ENCODE measurements at regions not wholly inside any gene's neighbourhood (a gene's known extent, or its start where the extent isn't known, plus 50 kb on each side); places are given as distances from the start of the nearest gene placed in this dataset.
"Not testable (repeated sequence)": the region's sequence is repeated elsewhere in the genome, so short reads cannot be mapped to it uniquely, and the experiment has no call there.

DNA sequence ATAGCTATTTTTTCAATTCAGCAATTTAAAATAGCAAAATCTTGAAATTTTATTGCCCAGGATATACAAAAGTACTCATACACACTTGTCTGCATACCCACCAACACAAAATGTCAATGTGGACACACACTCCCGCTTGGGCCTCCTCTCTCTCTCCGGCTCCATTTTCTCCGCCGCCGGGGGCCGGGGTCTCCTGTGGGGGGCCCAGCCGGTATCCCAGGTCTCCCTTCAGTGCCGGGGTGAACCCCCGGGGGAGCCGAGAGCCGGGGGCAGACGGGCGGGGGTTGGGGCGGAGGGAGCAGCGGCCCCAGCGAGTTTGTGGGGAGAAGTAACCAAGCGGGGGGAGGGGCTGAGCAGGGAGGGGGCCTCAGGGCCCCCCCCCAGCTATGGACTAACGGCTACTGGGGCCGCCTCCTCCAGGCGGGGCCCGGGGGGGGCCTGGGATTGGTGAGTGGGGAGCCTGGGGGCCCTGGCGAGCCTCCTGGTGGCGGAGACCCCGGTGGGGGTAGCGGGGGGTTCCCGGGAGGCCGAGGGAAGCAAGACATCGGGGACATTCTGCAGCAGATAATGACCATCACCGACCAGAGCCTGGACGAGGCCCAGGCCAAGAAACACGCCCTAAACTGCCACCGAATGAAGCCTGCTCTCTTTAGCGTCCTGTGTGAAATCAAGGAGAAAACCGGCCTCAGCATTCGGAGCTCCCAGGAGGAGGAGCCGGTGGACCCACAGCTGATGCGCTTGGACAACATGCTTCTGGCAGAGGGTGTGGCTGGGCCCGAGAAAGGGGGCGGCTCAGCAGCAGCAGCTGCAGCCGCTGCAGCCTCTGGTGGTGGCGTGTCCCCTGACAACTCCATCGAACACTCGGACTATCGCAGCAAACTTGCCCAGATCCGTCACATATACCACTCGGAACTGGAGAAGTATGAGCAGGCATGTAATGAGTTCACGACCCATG, 56.6 kb downstream of the CHST2 start:
- WGBS (ENCODE audit: insufficient coverage), result 95% methylated on average over 24 of the region's 47 CpGs
- H3K36me3 ChIP-seq (replicated peaks in 1 of 2; ENCODE audit: control extremely low read depth in 1 of 2, control insufficient read depth in 1 of 2, extremely low read depth in 1 of 2, insufficient read depth in 2 of 2, low read length in 1 of 2); H3K27me3 Mint-ChIP-seq; ATAC-seq (ENCODE audit: low read depth); DNase-seq; H2AFZ ChIP-seq (ENCODE audit: insufficient read depth, low read depth, low read length, poor library complexity, severe bottlenecking); H3K79me2 ChIP-seq (ENCODE audit: control insufficient read depth, insufficient read depth, low read length); H3K4me3 Mint-ChIP-seq; H3K9ac ChIP-seq (ENCODE audit: low read length); H3K27me3 ChIP-seq (replicated peaks in 1 of 4; ENCODE audit: control extremely low read depth in 1 of 4, control insufficient read depth in 3 of 4, insufficient read depth in 4 of 4, low read length in 3 of 4); H3K27ac ChIP-seq (ENCODE audit: low read length in 2 of 2); H3K4me3 ChIP-seq (ENCODE audit: control extremely low read depth in 1 of 5, extremely low read depth in 1 of 5, insufficient read depth in 1 of 5, low read depth in 2 of 5, low read length in 4 of 5); intact Hi-C loops (cut with micrococcal nuclease); CTCF ChIA-PET; H3K27ac Mint-ChIP-seq; H3K9me3 Mint-ChIP-seq (ENCODE audit: insufficient read depth); H3K4me2 ChIP-seq (replicated peaks; ENCODE audit: low read depth, low read length, poor library complexity, severe bottlenecking); H4K20me1 ChIP-seq (ENCODE audit: control insufficient read depth, insufficient read depth, low read length, poor library complexity, severe bottlenecking); H3K9me3 ChIP-seq (ENCODE audit: control extremely low read depth in 1 of 3, control insufficient read depth in 2 of 3, insufficient read depth in 1 of 3, low read length in 2 of 3); POLR2A ChIA-PET: not testable (repeated sequence)
- H3K4me1 Mint-ChIP-seq, result peaks cover 41% of the 10 kb centered on the region
- peaks cover 16 to 25% of the 10 kb centered on the region in 2 donors for H3K4me1 ChIP-seq (ENCODE audit: control insufficient read depth in 2 of 2, insufficient read depth in 2 of 2, low read length in 2 of 2)

DNA sequence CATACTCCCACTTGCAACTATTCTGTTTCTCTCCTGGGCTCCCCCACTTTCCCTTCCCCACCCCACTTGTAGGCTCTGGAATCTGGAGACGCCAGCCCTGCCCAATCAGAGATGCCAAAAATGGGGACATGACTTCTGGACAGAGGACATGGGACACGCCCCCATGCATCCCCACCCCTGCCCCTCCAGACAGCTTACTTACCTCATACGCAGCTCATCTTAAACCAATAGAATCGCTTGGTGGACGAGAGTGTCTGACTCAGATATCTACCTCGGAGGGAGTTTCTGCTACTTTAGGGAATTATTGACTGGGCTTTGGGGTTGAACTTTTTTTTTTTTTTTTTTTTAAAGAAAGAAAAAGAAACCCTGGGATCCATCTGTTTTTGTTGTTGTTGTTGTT, 58.4 kb downstream of the CHST2 start:
- H3K27ac ChIP-seq (ENCODE audit: low read length in 2 of 2); intact Hi-C loops (cut with micrococcal nuclease); H3K36me3 ChIP-seq (replicated peaks in 1 of 2; ENCODE audit: control extremely low read depth in 1 of 2, control insufficient read depth in 1 of 2, extremely low read depth in 1 of 2, insufficient read depth in 2 of 2, low read length in 1 of 2); H3K9me3 Mint-ChIP-seq (ENCODE audit: insufficient read depth); H2AFZ ChIP-seq (ENCODE audit: insufficient read depth, low read depth, low read length, poor library complexity, severe bottlenecking); H3K27ac Mint-ChIP-seq; H3K27me3 ChIP-seq (replicated peaks in 1 of 4; ENCODE audit: control extremely low read depth in 1 of 4, control insufficient read depth in 3 of 4, insufficient read depth in 4 of 4, low read length in 3 of 4); H3K79me2 ChIP-seq (ENCODE audit: control insufficient read depth, insufficient read depth, low read length); POLR2A ChIA-PET; H3K9ac ChIP-seq (ENCODE audit: low read length); H3K4me3 ChIP-seq (ENCODE audit: control extremely low read depth in 1 of 5, extremely low read depth in 1 of 5, insufficient read depth in 1 of 5, low read depth in 2 of 5, low read length in 4 of 5); H4K20me1 ChIP-seq (ENCODE audit: control insufficient read depth, insufficient read depth, low read length, poor library complexity, severe bottlenecking); H3K27me3 Mint-ChIP-seq; H3K9me3 ChIP-seq (ENCODE audit: control extremely low read depth in 1 of 3, control insufficient read depth in 2 of 3, insufficient read depth in 1 of 3, low read length in 2 of 3); CTCF ChIA-PET; H3K4me3 Mint-ChIP-seq; DNase-seq; H3K4me2 ChIP-seq (replicated peaks; ENCODE audit: low read depth, low read length, poor library complexity, severe bottlenecking); ATAC-seq (ENCODE audit: low read depth): not testable (repeated sequence)
- H3K4me1 Mint-ChIP-seq, result peaks cover 41% of the 10 kb centered on the region
- 80% methylated on average over 1 of the region's 6 CpGs for WGBS (ENCODE audit: insufficient coverage)
- H3K4me1 ChIP-seq (ENCODE audit: control insufficient read depth in 2 of 2, insufficient read depth in 2 of 2, low read length in 2 of 2), result peaks cover 18 to 20% of the 10 kb centered on the region in 2 donors

- H3K9me3 ChIP-seq (ENCODE audit: control extremely low read depth in 1 of 3, control insufficient read depth in 2 of 3, insufficient read depth in 1 of 3, low read length in 2 of 3); POLR2A ChIA-PET; H3K27me3 Mint-ChIP-seq; H3K4me3 ChIP-seq (ENCODE audit: control extremely low read depth in 1 of 5, extremely low read depth in 1 of 5, insufficient read depth in 1 of 5, low read depth in 2 of 5, low read length in 4 of 5); DNase-seq; H3K27ac ChIP-seq (ENCODE audit: low read length in 2 of 2); CTCF ChIA-PET; H3K36me3 ChIP-seq (replicated peaks in 1 of 2; ENCODE audit: control extremely low read depth in 1 of 2, control insufficient read depth in 1 of 2, extremely low read depth in 1 of 2, insufficient read depth in 2 of 2, low read length in 1 of 2); H2AFZ ChIP-seq (ENCODE audit: insufficient read depth, low read depth, low read length, poor library complexity, severe bottlenecking); H3K9ac ChIP-seq (ENCODE audit: low read length); H3K4me3 Mint-ChIP-seq; H4K20me1 ChIP-seq (ENCODE audit: control insufficient read depth, insufficient read depth, low read length, poor library complexity, severe bottlenecking); H3K79me2 ChIP-seq (ENCODE audit: control insufficient read depth, insufficient read depth, low read length); ATAC-seq (ENCODE audit: low read depth); H3K27ac Mint-ChIP-seq; H3K9me3 Mint-ChIP-seq (ENCODE audit: insufficient read depth); intact Hi-C loops (cut with micrococcal nuclease); H3K27me3 ChIP-seq (replicated peaks in 1 of 4; ENCODE audit: control extremely low read depth in 1 of 4, control insufficient read depth in 3 of 4, insufficient read depth in 4 of 4, low read length in 3 of 4); H3K4me2 ChIP-seq (replicated peaks; ENCODE audit: low read depth, low read length, poor library complexity, severe bottlenecking): not testable (repeated sequence)
- peaks cover 43% of the 10 kb centered on the region for H3K4me1 Mint-ChIP-seq
- H3K4me1 ChIP-seq (ENCODE audit: control insufficient read depth in 2 of 2, insufficient read depth in 2 of 2, low read length in 2 of 2), result peaks cover 19 to 22% of the 10 kb centered on the region in 2 donors
- WGBS (ENCODE audit: insufficient coverage), result no CpG with 5 or more reads among the region's 3 CpGs
These were observed 59.4 kb downstream of the CHST2 start for GRCh38 chr3:143178775-143179548.

Data from B cell (primary cell).